ENCODE measurements at regions not wholly inside any gene's neighbourhood (a gene's known extent, or its start where the extent isn't known, plus 50 kb on each side); places are given as distances from the start of the nearest gene placed in this dataset.

- H3K36me3 ChIP-seq: no peaks in the 10 kb centered on the region
- no peaks in the 10 kb centered on the region for H3K9me3 ChIP-seq
- peaks cover 0 to 3% of the 10 kb centered on the region in 2 donors for H3K4me1 ChIP-seq
- H3K27ac ChIP-seq: no peak overlapping the region
- TF ChIP-seq CTCF (IDR thresholded peaks at IDR 0.05 in 4 of 5, conservative IDR thresholded peaks at IDR 0.05 in 1 of 5) (no peak), POLR2A (IDR thresholded peaks at IDR 0.05) (no peak)
- ATAC-seq (no peak), DNase-seq (no peak)
- H3K27me3 ChIP-seq: peaks cover 2 to 10% (median 7%) of the 10 kb centered on the region in 3 donors
- in situ Hi-C loops (cut with MboI; ENCODE audit: low sequenced_read_pairs in 4 of 4): no loop called here
- intact Hi-C loops (cut with DNase I; ENCODE audit: low total_unique reads): loop anchor here (10.0 kb wide), 1 partner anchor 114 kb away; no protein-coding TSS in a partner anchor
- H3K4me3 ChIP-seq: no peak overlapping the region
Measured at GRCh38 chr17:45720386-45720785, 63.7 kb upstream of the CRHR1 start.

GRCh38 chr17:45722161-45722560 is 62.0 kb upstream of the CRHR1 start:
- H3K27me3 ChIP-seq: peaks cover 0 to 2% (median 0%) of the 10 kb centered on the region in 3 donors
- H3K4me1 ChIP-seq: peaks cover 0 to 3% of the 10 kb centered on the region in 2 donors
- H3K27ac ChIP-seq: no peak overlapping the region
- DNase-seq (no peak), ATAC-seq (no peak)
- no peaks in the 10 kb centered on the region for H3K9me3 ChIP-seq
- H3K4me3 ChIP-seq: no peak overlapping the region
- no peaks in the 10 kb centered on the region for H3K36me3 ChIP-seq
- in situ Hi-C loops (cut with MboI; ENCODE audit: low sequenced_read_pairs in 4 of 4) (no loop called here), intact Hi-C loops (cut with DNase I; ENCODE audit: low total_unique reads) (loop anchor here (10.0 kb wide), 1 partner anchor 113 kb away; no protein-coding TSS in a partner anchor)
- TF ChIP-seq CTCF (IDR thresholded peaks at IDR 0.05 in 4 of 5, conservative IDR thresholded peaks at IDR 0.05 in 1 of 5) (no peak), POLR2A (IDR thresholded peaks at IDR 0.05) (no peak)

- no peak overlapping the region for H3K4me3 ChIP-seq
- no peak overlapping the region for H3K27ac ChIP-seq
- in situ Hi-C loops (cut with MboI; ENCODE audit: low sequenced_read_pairs in 4 of 4) (no loop called here), intact Hi-C loops (cut with DNase I; ENCODE audit: low total_unique reads) (loop anchor here (10.0 kb wide), 1 partner anchor 105 kb away; no protein-coding TSS in a partner anchor)
- peaks cover 0 to 2% (median 0%) of the 10 kb centered on the region in 3 donors for H3K27me3 ChIP-seq
- TF ChIP-seq CTCF (IDR thresholded peaks at IDR 0.05 in 4 of 5, conservative IDR thresholded peaks at IDR 0.05 in 1 of 5): no peak
- no peak for TF ChIP-seq POLR2A (IDR thresholded peaks at IDR 0.05)
- peaks cover 3 to 5% of the 10 kb centered on the region in 2 donors for H3K4me1 ChIP-seq
- no peaks in the 10 kb centered on the region for H3K36me3 ChIP-seq
- ATAC-seq: peak; percentile 68 to 75
- peaks cover 0 to 9% (median 0%) of the 10 kb centered on the region in 3 donors for H3K9me3 ChIP-seq
- peak; percentile 27 to 36 for DNase-seq
Measured at GRCh38 chr17:45729294-45729907, 54.7 kb upstream of the CRHR1 start.

GRCh38 chr17:45730192-45730591 is 53.9 kb upstream of the CRHR1 start:
- in situ Hi-C loops (cut with MboI; ENCODE audit: low sequenced_read_pairs in 4 of 4) (no loop called here), intact Hi-C loops (cut with DNase I; ENCODE audit: low total_unique reads) (no loop called here)
- Histone ChIP-seq H3K4me3 (no peak overlapping the region), H3K4me1 (peaks cover 3 to 5% of the 10 kb centered on the region in 2 donors), H3K9me3 (peaks cover 0 to 9% (median 0%) of the 10 kb centered on the region in 3 donors), H3K27ac (no peak overlapping the region), H3K27me3 (no peaks in the 10 kb centered on the region), H3K36me3 (no peaks in the 10 kb centered on the region)
- no peak for TF ChIP-seq CTCF (IDR thresholded peaks at IDR 0.05 in 4 of 5, conservative IDR thresholded peaks at IDR 0.05 in 1 of 5)
- no peak for TF ChIP-seq POLR2A (IDR thresholded peaks at IDR 0.05)
- no peak for ATAC-seq
- DNase-seq: no peak
